Immature natural killer cell (primary cell): ENCODE measurements at regions not wholly inside any gene's neighbourhood (a gene's known extent, or its start where the extent isn't known, plus 50 kb on each side); places are given as distances from the start of the nearest gene placed in this dataset.

Source experiments
- DNase-seq, 3 donors: peaks; one replicate each; pipeline ENCODE4 v3.0.0; 2022; ENCODE audit warnings: mixed read lengths in 1 of 3
- H3K27ac Mint-ChIP-seq, 6 donors: one replicate each; pipeline ENCODE4 v1.8.0; 2020; ENCODE audit warnings: mixed read lengths in 6 of 6, mild to moderate bottlenecking in 5 of 6, inconsistent platforms in 4 of 6, moderate library complexity in 3 of 6
- H3K27me3 Mint-ChIP-seq, 3 donors: one replicate each; pipeline ENCODE4 v1.8.0; 2020 to 2021; ENCODE audit warnings: low read depth in 3 of 3, mild to moderate bottlenecking in 3 of 3, mixed read lengths in 3 of 3, moderate library complexity in 3 of 3, inconsistent platforms in 1 of 3
- H3K36me3 Mint-ChIP-seq, 3 donors: one replicate each; pipeline ENCODE4 v1.8.0; 2020; ENCODE audit warnings: mixed read lengths in 3 of 3, inconsistent platforms in 2 of 3, mild to moderate bottlenecking in 2 of 3
- H3K4me1 Mint-ChIP-seq, 2 donors: one replicate each; pipeline ENCODE4 v1.8.0; 2020; ENCODE audit warnings: inconsistent platforms in 2 of 2, mild to moderate bottlenecking in 2 of 2, mixed read lengths in 2 of 2, moderate library complexity in 1 of 2
- H3K4me3 Mint-ChIP-seq, 5 donors: one replicate each; pipeline ENCODE4 v1.8.0; 2020; ENCODE audit warnings: mild to moderate bottlenecking in 5 of 5, mixed read lengths in 5 of 5, inconsistent platforms in 3 of 5, moderate library complexity in 3 of 5
- H3K9me3 Mint-ChIP-seq, 6 donors: one replicate each; pipeline ENCODE4 v1.8.0; 2020; ENCODE audit warnings: mild to moderate bottlenecking in 6 of 6, mixed read lengths in 6 of 6, inconsistent platforms in 4 of 6, moderate library complexity in 3 of 6

DNA sequence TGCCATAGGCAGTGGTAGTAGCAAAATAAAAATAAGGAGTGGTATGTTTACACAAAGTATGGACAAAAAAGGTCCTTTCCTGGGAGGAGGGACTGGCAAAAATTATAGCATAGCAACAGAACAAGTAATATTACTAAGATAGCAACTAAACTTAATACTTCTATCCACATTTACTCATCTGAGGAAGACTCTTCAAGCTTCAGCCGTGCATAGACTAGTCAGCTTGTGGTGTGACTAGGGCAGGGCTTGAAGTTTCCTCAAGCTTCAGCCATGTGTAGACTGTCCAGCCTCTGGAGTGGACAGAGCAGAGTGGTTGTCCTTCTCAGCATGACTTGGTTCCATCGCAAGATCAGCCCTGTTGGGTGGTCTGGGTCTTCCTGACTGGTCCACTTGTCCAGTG is 268.3 kb upstream of the RBMY1B start:
- Mint-ChIP-seq H3K27me3 (no peaks in the 10 kb centered on the region), H3K4me3 (no peak overlapping the region), H3K9me3 (no peaks in the 10 kb centered on the region), H3K27ac (no peak overlapping the region), H3K36me3 (no peaks in the 10 kb centered on the region), H3K4me1 (no peaks in the 10 kb centered on the region)
- DNase-seq, result no peak

DNA sequence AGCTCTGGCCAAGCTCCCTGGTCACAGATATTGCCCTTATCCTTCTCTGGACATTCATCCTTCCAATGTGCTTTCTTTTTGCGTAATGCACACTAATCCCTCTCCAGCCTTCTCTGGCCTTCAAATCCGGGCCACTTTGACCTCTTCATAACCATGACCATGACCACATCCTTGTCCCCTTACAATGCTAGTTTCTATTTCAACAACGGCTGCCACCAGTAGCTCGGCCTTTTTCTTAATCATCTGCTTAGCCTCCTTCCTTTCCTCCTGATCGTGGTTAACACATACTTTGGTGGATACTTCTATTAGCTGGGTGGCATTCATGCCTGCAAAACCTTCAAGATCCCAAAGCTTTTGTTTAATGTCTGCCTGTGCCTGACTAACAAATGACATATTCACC is 264.4 kb upstream of the RBMY1B start:
- Mint-ChIP-seq H3K4me1 (no peaks in the 10 kb centered on the region), H3K27me3 (no peaks in the 10 kb centered on the region), H3K9me3 (no peaks in the 10 kb centered on the region), H3K4me3 (peak overlapping the region in 1 of 5 donors; percentile 55), H3K27ac (peak overlapping the region in 1 of 6 donors; percentile 81), H3K36me3 (no peaks in the 10 kb centered on the region)
- no peak for DNase-seq

GRCh38 chrY:21248591-21248990 is 262.5 kb upstream of the RBMY1B start:
- H3K4me3 Mint-ChIP-seq, result peak overlapping the region in 1 of 5 donors; percentile 77
- H3K27me3 Mint-ChIP-seq, result no peaks in the 10 kb centered on the region

DNA sequence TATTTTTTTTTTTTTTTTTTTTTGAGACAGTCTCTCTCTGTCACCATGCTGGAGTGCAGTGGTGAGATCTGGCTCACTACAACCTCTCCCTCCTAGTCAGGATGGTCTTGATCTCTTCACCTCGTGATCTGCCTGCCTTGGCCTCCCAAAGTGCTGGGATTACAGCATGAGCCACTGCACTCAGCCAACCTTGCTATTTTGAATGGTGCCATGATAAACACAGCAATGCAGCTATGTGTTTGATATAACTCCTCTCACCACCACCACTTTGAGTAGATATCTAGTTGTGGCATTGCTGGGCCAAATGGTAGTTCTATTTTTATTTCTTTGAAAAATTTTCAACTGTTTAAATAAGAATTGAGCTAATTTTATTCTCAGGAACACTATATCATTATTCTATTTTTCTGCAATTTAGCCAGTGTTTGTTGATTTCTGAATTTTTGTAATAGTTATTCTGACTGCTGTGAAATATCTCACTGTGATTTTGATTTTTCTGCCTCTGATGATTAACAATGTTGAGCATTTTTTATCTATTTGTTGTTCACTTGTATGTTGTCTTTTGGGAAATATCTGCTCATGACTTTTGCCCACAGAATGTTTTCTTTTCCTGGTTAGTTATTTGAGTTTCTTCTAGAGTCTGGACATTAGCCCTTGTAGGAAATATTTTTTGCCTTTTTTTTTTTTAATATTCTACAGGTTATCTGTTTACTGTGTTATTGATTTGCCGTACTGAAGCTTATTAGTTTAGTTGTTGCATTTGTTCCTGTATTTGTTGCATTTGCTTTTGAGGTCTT is 257.5 kb upstream of the RBMY1B start:
- Mint-ChIP-seq H3K27ac (no peak overlapping the region), H3K36me3 (no peaks in the 10 kb centered on the region), H3K27me3 (no peaks in the 10 kb centered on the region), H3K9me3 (no peaks in the 10 kb centered on the region), H3K4me3 (no peak overlapping the region), H3K4me1 (no peaks in the 10 kb centered on the region)
- DNase-seq, result no peak

More at GRCh38 chrY:21248591-21248990, 262.5 kb upstream of the RBMY1B start:
- H3K4me1 Mint-ChIP-seq, result no peaks in the 10 kb centered on the region
- H3K9me3 Mint-ChIP-seq, result no peaks in the 10 kb centered on the region
- H3K27ac Mint-ChIP-seq, result peak overlapping the region in 1 of 6 donors; percentile 81
- DNase-seq, result no peak
- no peaks in the 10 kb centered on the region for H3K36me3 Mint-ChIP-seq

GRCh38 chrY:21254476-21254875 is 256.7 kb upstream of the RBMY1B start:
- peak overlapping the region in 1 of 5 donors; percentile 45 for H3K4me3 Mint-ChIP-seq
- no peaks in the 10 kb centered on the region for H3K9me3 Mint-ChIP-seq
- H3K27ac Mint-ChIP-seq, result no peak overlapping the region
- no peaks in the 10 kb centered on the region for H3K4me1 Mint-ChIP-seq
- no peaks in the 10 kb centered on the region for H3K27me3 Mint-ChIP-seq
- no peaks in the 10 kb centered on the region for H3K36me3 Mint-ChIP-seq
- no peak for DNase-seq

DNA sequence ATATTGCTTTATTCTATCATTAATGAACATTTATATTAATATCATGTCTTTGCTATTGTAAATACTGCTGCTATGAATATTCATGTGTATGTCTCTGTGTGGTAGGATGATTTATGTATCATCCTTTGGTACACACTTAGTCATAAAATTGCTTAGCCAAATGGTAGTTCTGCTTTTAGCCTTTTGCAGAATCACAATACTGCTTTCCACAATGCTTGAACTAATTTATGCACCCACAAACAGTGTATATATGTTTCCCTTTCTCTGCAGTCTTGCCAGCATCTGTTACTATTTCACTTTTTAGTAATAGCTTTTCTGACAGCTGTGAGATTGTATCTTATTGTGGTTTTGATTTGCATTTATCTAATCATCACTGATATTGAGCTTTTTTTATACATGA is 254.3 kb upstream of the RBMY1B start:
- no peaks in the 10 kb centered on the region for H3K9me3 Mint-ChIP-seq
- no peaks in the 10 kb centered on the region for H3K4me1 Mint-ChIP-seq
- DNase-seq, result no peak
- H3K4me3 Mint-ChIP-seq, result no peak overlapping the region
- no peak overlapping the region for H3K27ac Mint-ChIP-seq
- H3K36me3 Mint-ChIP-seq, result no peaks in the 10 kb centered on the region
- no peaks in the 10 kb centered on the region for H3K27me3 Mint-ChIP-seq

DNA sequence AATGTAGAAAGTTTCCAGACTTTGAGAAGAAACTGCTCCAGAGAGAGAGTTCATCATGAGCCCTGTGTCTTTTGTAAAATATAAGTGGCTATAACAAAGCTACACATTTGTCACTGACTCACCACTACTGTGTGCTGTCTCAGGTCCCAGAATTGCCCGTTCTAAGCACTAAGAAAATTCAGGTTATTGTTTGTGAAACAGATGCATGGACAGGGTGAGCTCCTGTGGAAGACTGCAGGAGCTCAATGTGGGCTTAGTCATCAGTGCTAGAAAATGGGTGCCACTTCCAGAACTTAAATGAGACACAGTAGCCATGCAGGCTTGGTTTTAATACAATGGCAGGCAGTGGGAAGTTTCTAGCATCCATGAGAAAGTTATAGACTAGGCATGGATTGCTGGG is 251.4 kb upstream of the RBMY1B start:
- no peak overlapping the region for H3K4me3 Mint-ChIP-seq
- no peaks in the 10 kb centered on the region for H3K36me3 Mint-ChIP-seq
- H3K27ac Mint-ChIP-seq, result no peak overlapping the region
- no peaks in the 10 kb centered on the region for H3K27me3 Mint-ChIP-seq
- no peak for DNase-seq
- no peaks in the 10 kb centered on the region for H3K4me1 Mint-ChIP-seq
- no peaks in the 10 kb centered on the region for H3K9me3 Mint-ChIP-seq

DNA sequence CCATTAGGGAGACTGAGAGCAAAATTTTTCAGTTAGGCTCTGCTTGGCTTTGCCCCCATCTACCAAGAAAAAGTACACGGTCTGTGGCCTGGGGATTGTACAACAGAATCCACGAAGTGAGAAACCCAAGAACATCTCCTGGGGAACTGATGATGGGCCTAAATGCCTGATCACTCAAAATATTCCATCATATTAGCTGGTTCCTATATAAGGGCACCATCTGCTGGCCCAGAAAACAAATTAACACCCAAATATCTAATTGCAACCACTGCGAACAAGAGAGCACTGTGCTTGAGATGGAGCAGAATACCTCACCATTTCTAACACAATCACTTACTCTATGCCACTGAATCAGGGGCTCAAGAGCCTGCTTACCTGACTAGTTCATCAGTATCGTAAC is 250.8 kb upstream of the RBMY1B start:
- Mint-ChIP-seq H3K4me1 (no peaks in the 10 kb centered on the region), H3K27me3 (no peaks in the 10 kb centered on the region), H3K9me3 (no peaks in the 10 kb centered on the region), H3K4me3 (no peak overlapping the region), H3K36me3 (no peaks in the 10 kb centered on the region), H3K27ac (no peak overlapping the region)
- no peak for DNase-seq

DNA sequence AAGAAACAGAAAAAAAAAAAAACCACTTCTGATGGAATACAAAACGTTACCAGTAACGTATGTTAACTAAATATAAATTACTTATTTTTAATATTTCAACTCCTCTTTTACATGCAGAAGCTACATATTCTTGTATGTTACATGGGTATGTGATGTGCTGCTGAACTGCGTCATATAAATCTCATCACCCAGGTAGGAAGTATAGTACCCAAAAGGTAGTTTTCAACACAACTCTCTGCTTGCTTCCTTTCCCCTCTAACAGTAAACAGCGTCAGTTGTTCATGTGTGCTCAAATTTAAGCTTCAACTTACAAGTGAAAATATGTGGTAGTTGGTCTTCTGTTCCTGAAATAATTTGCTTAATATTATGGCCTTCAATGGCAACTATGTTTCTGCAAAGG is 250.0 kb upstream of the RBMY1B start:
- Mint-ChIP-seq H3K4me1 (no peaks in the 10 kb centered on the region), H3K9me3 (no peaks in the 10 kb centered on the region), H3K36me3 (no peaks in the 10 kb centered on the region), H3K4me3 (no peak overlapping the region), H3K27me3 (no peaks in the 10 kb centered on the region), H3K27ac (no peak overlapping the region)
- DNase-seq, result no peak

GRCh38 chrY:21266751-21267150 is 244.4 kb upstream of the RBMY1B start:
- Mint-ChIP-seq H3K27me3 (no peaks in the 10 kb centered on the region), H3K27ac (no peak overlapping the region), H3K4me3 (no peak overlapping the region), H3K4me1 (no peaks in the 10 kb centered on the region), H3K36me3 (no peaks in the 10 kb centered on the region), H3K9me3 (no peaks in the 10 kb centered on the region)
- no peak for DNase-seq

GRCh38 chrY:21267164-21267563 is 244.0 kb upstream of the RBMY1B start:
- H3K27me3 Mint-ChIP-seq, result no peaks in the 10 kb centered on the region
- H3K9me3 Mint-ChIP-seq, result no peaks in the 10 kb centered on the region
- no peak overlapping the region for H3K27ac Mint-ChIP-seq
- DNase-seq, result no peak
- no peaks in the 10 kb centered on the region for H3K36me3 Mint-ChIP-seq
- no peak overlapping the region for H3K4me3 Mint-ChIP-seq
- no peaks in the 10 kb centered on the region for H3K4me1 Mint-ChIP-seq

- Mint-ChIP-seq H3K36me3 (no peaks in the 10 kb centered on the region), H3K27me3 (no peaks in the 10 kb centered on the region), H3K4me3 (no peak overlapping the region), H3K27ac (no peak overlapping the region), H3K9me3 (no peaks in the 10 kb centered on the region), H3K4me1 (no peaks in the 10 kb centered on the region)
- DNase-seq, result no peak
These were observed 223.4 kb upstream of the RBMY1B start for GRCh38 chrY:21287769-21288168.

DNA sequence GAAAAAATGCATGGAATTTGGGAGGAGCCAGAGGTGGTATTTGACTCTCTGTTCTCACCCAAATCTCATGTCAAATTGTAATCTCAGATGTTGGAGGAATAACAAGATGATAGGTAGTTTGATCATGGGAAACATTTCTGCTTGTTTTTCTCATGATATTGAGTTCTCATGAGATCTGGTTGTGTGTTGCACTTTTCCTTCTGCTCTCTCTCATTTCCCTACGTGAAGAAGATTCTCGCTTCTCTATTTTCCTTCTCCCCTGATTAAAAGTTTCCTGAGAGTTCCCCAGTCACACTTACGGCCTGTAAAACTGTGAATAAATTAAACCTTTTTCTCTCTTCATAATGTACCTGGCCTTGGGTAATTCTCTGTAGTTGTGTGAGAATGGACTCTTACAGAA is 222.2 kb upstream of the RBMY1B start:
- H3K27me3 Mint-ChIP-seq, result no peaks in the 10 kb centered on the region
- H3K4me3 Mint-ChIP-seq, result no peak overlapping the region
- H3K9me3 Mint-ChIP-seq, result no peaks in the 10 kb centered on the region
- H3K27ac Mint-ChIP-seq, result no peak overlapping the region
- H3K4me1 Mint-ChIP-seq, result no peaks in the 10 kb centered on the region
- H3K36me3 Mint-ChIP-seq, result no peaks in the 10 kb centered on the region
- DNase-seq, result no peak

GRCh38 chrY:21295206-21295605 is 215.9 kb upstream of the RBMY1B start:
- Mint-ChIP-seq H3K27me3 (peaks cover 0 to 2% (median 0%) of the 10 kb centered on the region in 3 donors), H3K4me3 (no peak overlapping the region), H3K36me3 (no peaks in the 10 kb centered on the region), H3K4me1 (no peaks in the 10 kb centered on the region), H3K9me3 (peaks cover 0 to 6% (median 0%) of the 10 kb centered on the region in 6 donors), H3K27ac (no peak overlapping the region)
- no peak for DNase-seq

- Mint-ChIP-seq H3K9me3 (no peaks in the 10 kb centered on the region), H3K27ac (no peak overlapping the region), H3K4me3 (no peak overlapping the region), H3K36me3 (no peaks in the 10 kb centered on the region), H3K27me3 (no peaks in the 10 kb centered on the region), H3K4me1 (no peaks in the 10 kb centered on the region)
- no peak for DNase-seq
These were observed 208.9 kb upstream of the RBMY1B start for GRCh38 chrY:21302278-21302677.
